ENCODE measurements at regions not wholly inside any gene's neighbourhood (a gene's known extent, or its start where the extent isn't known, plus 50 kb on each side); places are given as distances from the start of the nearest gene placed in this dataset.

DNA sequence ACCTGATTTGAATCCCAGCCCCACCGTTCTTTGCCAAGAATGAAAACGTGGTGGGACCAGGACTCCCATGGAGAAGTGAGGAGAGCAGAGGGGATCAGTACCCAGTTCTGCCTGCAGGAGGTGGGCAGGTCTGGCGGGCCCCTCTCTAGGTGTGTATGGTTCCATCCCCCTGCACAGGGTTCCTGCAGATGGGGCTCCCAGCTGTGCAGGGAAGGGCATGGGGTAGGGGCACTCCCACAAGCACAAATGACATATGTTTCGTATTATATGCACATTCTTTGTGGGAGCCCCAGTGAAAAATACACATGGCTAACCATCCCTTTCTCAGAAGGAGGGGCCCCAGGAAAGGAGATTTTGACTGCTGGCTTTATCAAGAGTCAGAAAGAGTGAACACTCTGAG lies 144.6 kb downstream of the PLPP3 start:
- TF ChIP-seq EZH2 (IDR thresholded peaks at IDR 0.05; ENCODE audit: borderline replicate concordance, low read length) (no peak), CTCF (IDR thresholded peaks at IDR 0.05; ENCODE audit: low read length) (no peak)
